Erythroblast (primary cell): ENCODE measurements at regions not wholly inside any gene's neighbourhood (a gene's known extent, or its start where the extent isn't known, plus 50 kb on each side); places are given as distances from the start of the nearest gene placed in this dataset.

ENCODE experiments used
- GATA1 ChIP-seq: IDR thresholded peaks from 2 replicates; pipeline ENCODE4 v1.6.1; 2011; ENCODE audit warnings: low read depth, mild to moderate bottlenecking, control low read depth, low read length, moderate library complexity
- POLR2A ChIP-seq: IDR thresholded peaks from 2 replicates; pipeline ENCODE4 v1.6.1; 2011; ENCODE audit warnings: mild to moderate bottlenecking, low read length

DNA sequence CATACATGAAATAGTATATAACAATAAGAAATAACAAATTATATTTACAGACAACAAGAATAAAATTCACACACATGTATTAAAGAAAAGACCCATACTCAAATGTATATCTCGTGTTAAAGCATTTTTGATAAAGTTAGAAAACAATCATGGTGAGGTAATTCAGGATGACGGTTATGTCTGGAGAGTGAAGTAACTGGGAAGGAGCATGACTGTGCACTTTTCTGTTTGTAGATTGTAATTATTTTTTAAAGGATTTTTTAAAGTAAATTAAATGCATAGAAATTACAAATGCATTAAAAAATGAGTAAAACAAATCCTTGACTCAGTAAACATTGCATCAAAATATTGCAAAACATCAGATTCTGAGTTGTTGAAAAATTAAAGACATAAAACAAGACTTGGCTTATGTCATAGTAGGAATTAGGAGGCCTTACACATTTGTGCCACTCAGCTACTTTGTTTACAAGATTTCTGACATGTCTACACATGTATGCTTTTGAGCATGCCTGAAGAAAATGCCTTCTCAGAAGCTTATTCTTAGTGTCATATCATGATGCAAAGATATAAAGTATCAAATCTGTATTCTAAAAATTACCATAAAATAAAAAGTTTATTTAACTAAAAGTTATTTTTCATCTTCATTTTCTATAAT is 1325.1 kb downstream of the SLC16A7 start:
- TF ChIP-seq POLR2A (no peak), GATA1 (no peak)
